ENCODE measurements at regions not wholly inside any gene's neighbourhood (a gene's known extent, or its start where the extent isn't known, plus 50 kb on each side); places are given as distances from the start of the nearest gene placed in this dataset.

DNA sequence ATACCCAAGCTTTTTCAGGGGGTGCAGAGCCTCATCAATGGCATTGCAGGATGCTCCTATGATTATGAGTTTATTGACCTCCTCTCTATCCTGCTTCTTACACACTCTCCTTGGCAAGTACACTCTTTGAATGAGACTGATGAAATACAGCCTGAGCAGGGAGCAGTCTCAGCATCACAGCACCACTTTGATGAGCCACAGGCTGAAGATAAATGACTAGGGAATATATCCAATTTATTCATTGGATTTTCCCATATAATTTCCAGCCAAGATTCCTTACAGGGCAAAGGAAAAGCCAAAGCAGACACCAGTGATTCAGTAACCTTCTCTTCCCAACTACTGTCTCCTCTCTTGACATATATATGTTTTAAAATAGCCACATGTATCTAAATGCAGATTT, 79.2 kb downstream of the CASP12 start:
- TF ChIP-seq, protein P1, sequence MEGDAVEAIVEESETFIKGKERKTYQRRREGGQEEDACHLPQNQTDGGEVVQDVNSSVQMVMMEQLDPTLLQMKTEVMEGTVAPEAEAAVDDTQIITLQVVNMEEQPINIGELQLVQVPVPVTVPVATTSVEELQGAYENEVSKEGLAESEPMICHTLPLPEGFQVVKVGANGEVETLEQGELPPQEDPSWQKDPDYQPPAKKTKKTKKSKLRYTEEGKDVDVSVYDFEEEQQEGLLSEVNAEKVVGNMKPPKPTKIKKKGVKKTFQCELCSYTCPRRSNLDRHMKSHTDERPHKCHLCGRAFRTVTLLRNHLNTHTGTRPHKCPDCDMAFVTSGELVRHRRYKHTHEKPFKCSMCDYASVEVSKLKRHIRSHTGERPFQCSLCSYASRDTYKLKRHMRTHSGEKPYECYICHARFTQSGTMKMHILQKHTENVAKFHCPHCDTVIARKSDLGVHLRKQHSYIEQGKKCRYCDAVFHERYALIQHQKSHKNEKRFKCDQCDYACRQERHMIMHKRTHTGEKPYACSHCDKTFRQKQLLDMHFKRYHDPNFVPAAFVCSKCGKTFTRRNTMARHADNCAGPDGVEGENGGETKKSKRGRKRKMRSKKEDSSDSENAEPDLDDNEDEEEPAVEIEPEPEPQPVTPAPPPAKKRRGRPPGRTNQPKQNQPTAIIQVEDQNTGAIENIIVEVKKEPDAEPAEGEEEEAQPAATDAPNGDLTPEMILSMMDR (IDR thresholded peaks at IDR 0.05), result no peak
- TF ChIP-seq POLR2A (IDR thresholded peaks at IDR 0.05), result no peak
